Endothelial cell of umbilical vein (primary cell): ENCODE measurements at regions not wholly inside any gene's neighbourhood (a gene's known extent, or its start where the extent isn't known, plus 50 kb on each side); places are given as distances from the start of the nearest gene placed in this dataset.

ENCODE experiments used
- BruUV-seq: library from RNA; stranded (reverse); fragments of 400-500 nt; replicated peaks from 2 replicates; lab custom pipeline; 2021; lab: Mats Ljungman, UMichigan
- CTCF ChIA-PET: fragments of 300-600, 350-600 bp; sonication (Branson Sonifier 250); formaldehyde crosslinking; loops from one replicate; lab custom pipeline; 2021; ENCODE audit warnings: antibody characterized with exemption, inconsistent platforms; lab: Charles Lee
- POLR2A ChIA-PET: fragments of 300-600, 350-600 bp; sonication (Branson Sonifier 250); formaldehyde crosslinking; loops from one replicate; lab custom pipeline; 2021; ENCODE audit warnings: antibody characterized with exemption, inconsistent platforms; lab: Charles Lee
- DNase-seq: peaks from one replicate; pipeline ENCODE4 v3.0.0-alpha.2; 2011; ENCODE audit warnings: low read depth, low spot score
- FAIRE-seq: peaks from 2 replicates; lab custom pipeline; 2011; peaks lifted over from hg19 to GRCh38; lab: Jason Lieb, UNC
- H2AFZ ChIP-seq: 2 replicates; pipeline ENCODE4 v1.6.0; 2012; ENCODE audit warnings: low read depth, low read length, control low read depth, inconsistent platforms
- H3K27ac ChIP-seq: 2 replicates; pipeline ENCODE4 v1.5.1; 2011; ENCODE audit warnings: low read depth, mild to moderate bottlenecking, control low read depth, low read length, moderate library complexity; ENCODE audit not compliant: insufficient read depth
- H3K27me3 ChIP-seq, 2 experiments: 2 replicates each; pipeline versions ENCODE4 v1.6.0 to v1.6.1; 2011; ENCODE audit warnings: low read length in 2 of 2, mixed read lengths in 1 of 2; ENCODE audit not compliant: control insufficient read depth in 2 of 2, insufficient read depth in 2 of 2
- H3K36me3 ChIP-seq, 2 experiments: 2 replicates in 1 of 2; 3 replicates in 1 of 2; pipeline ENCODE4 v1.5.1; 2011; ENCODE audit warnings: low read length in 2 of 2, mild to moderate bottlenecking in 1 of 2, moderate library complexity in 1 of 2; ENCODE audit not compliant: control insufficient read depth in 2 of 2, insufficient read depth in 2 of 2; ENCODE audit errors: extremely low read depth in 1 of 2
- H3K4me1 ChIP-seq: 3 replicates; pipeline ENCODE4 v1.5.1; 2011; ENCODE audit warnings: mild to moderate bottlenecking, low read length; ENCODE audit not compliant: control insufficient read depth, insufficient read depth; ENCODE audit errors: extremely low read depth
- H3K4me2 ChIP-seq: 2 replicates; pipeline ENCODE4 v1.6.1; 2011; ENCODE audit warnings: low read length, control low read depth, mixed read lengths; ENCODE audit not compliant: insufficient read depth
- H3K4me3 ChIP-seq, 3 experiments: fragments of 200-600 bp in 1 of 3; sonication (generic), shearing (Covaris generic) in 1 of 3; replicated peaks in 1 of 3; 2 replicates each; pipeline ENCODE4 v1.5.1; 2011 to 2016; ENCODE audit warnings: control low read depth in 3 of 3, low read length in 3 of 3, mild to moderate bottlenecking in 2 of 3, inconsistent platforms in 1 of 3, low read depth in 1 of 3, moderate library complexity in 1 of 3; ENCODE audit not compliant: insufficient read depth in 1 of 3
- H3K79me2 ChIP-seq: 2 replicates; pipeline ENCODE4 v1.6.0; 2012; ENCODE audit warnings: low read length, inconsistent platforms; ENCODE audit not compliant: control insufficient read depth, insufficient read depth
- H3K9ac ChIP-seq: replicated peaks from 2 replicates; pipeline ENCODE3; 2011; ENCODE audit warnings: low read length, control low read depth; ENCODE audit not compliant: insufficient read depth; ENCODE audit errors: extremely low read depth
- H3K9me1 ChIP-seq: replicated peaks from 3 replicates; pipeline ENCODE4 v1.6.0; 2011; ENCODE audit warnings: mild to moderate bottlenecking, low read length; ENCODE audit not compliant: control insufficient read depth, insufficient read depth; ENCODE audit errors: extremely low read depth
- H3K9me3 ChIP-seq: replicated peaks from 2 replicates; pipeline ENCODE4 v1.5.1; 2012; ENCODE audit warnings: low read length, inconsistent platforms; ENCODE audit not compliant: control insufficient read depth, insufficient read depth
- H4K20me1 ChIP-seq: replicated peaks from 2 replicates; pipeline ENCODE3; 2011; ENCODE audit warnings: mild to moderate bottlenecking, low read length; ENCODE audit not compliant: control insufficient read depth, insufficient read depth; ENCODE audit errors: extremely low read depth
- EZH2 ChIP-seq: IDR thresholded peaks from 2 replicates; pipeline ENCODE4 v1.6.1; 2012; ENCODE audit warnings: borderline replicate concordance, low read depth, mild to moderate bottlenecking, moderate library complexity, low read length, inconsistent platforms; ENCODE audit not compliant: severe bottlenecking
- FOS ChIP-seq: IDR thresholded peaks from 2 replicates; pipeline ENCODE4 v1.6.1; 2011; ENCODE audit warnings: mild to moderate bottlenecking, low read length, moderate library complexity, borderline replicate concordance; ENCODE audit not compliant: insufficient read depth
- GATA2 ChIP-seq: IDR thresholded peaks from 2 replicates; pipeline ENCODE4 v1.7.0; 2011; ENCODE audit warnings: low read depth, mild to moderate bottlenecking, moderate library complexity, mixed read lengths, low read length; ENCODE audit not compliant: insufficient read length, insufficient read depth
- JUN ChIP-seq: IDR thresholded peaks from 2 replicates; pipeline ENCODE4 v1.6.1; 2011; ENCODE audit warnings: borderline replicate concordance, low read depth; ENCODE audit not compliant: insufficient read length, insufficient read depth
- MAX ChIP-seq: IDR thresholded peaks from 2 replicates; pipeline ENCODE4 v1.6.1; 2011; ENCODE audit not compliant: insufficient read depth, insufficient read length
- MYC ChIP-seq: IDR thresholded peaks from one replicate; pipeline ENCODE4 v1.6.1; 2011; ENCODE audit warnings: mild to moderate bottlenecking, low read depth, low read length
- POLR2A ChIP-seq: IDR thresholded peaks from 2 replicates; pipeline ENCODE4 v1.6.1; 2012; ENCODE audit warnings: low read depth, mild to moderate bottlenecking, control low read depth, low read length
- POLR2AphosphoS5 ChIP-seq: IDR thresholded peaks from 2 replicates; pipeline ENCODE4 v1.6.1; 2012; ENCODE audit warnings: low read depth, mild to moderate bottlenecking, control low read depth, low read length, moderate library complexity; ENCODE audit not compliant: insufficient read depth
- dilution Hi-C: fragments of 300-500 bp; cut with MboI; formaldehyde crosslinking; loops from one replicate; pipeline ENCODE4 v1.15.0; 2019; ENCODE audit warnings: low sequenced_read_pairs; ENCODE audit not compliant: extremely low pct_ligation_motif_present
- intact Hi-C: fragments of 100-400 bp; cut with micrococcal nuclease; formaldehyde crosslinking; loops from one replicate; pipeline ENCODE4 v1.10.0; 2022
- TF ChIP-seq, protein P1 (sequence below), 2 donors: IDR thresholded peaks; 1 replicate in 1 of 2; 2 replicates in 1 of 2; pipeline ENCODE4 v1.5.1; 2011; ENCODE audit warnings: low read length in 2 of 2, mild to moderate bottlenecking in 2 of 2, moderate library complexity in 2 of 2, control low read depth in 1 of 2, inconsistent platforms in 1 of 2, low read depth in 1 of 2; ENCODE audit not compliant: insufficient read depth in 1 of 2; ENCODE audit errors: extremely low read depth in 1 of 2

- no peaks in the 10 kb centered on the region for H3K79me2 ChIP-seq
- CTCF ChIA-PET: no interaction called here
- no peak overlapping the region for H3K4me2 ChIP-seq
- no peaks in the 10 kb centered on the region for H3K4me1 ChIP-seq
- no TSS peak for BruUV-seq
- FAIRE-seq: no peak
- no peaks in the 10 kb centered on the region for H3K27me3 ChIP-seq
- H3K9ac ChIP-seq: no peak overlapping the region
- DNase-seq: no peak
- no peaks in the 10 kb centered on the region for H3K9me1 ChIP-seq
- TF ChIP-seq FOS (no peak), MYC (no peak), GATA2 (no peak), POLR2A (no peak), JUN (no peak), MAX (no peak), POLR2AphosphoS5 (no peak), EZH2 (no peak)
- TF ChIP-seq, protein P1, sequence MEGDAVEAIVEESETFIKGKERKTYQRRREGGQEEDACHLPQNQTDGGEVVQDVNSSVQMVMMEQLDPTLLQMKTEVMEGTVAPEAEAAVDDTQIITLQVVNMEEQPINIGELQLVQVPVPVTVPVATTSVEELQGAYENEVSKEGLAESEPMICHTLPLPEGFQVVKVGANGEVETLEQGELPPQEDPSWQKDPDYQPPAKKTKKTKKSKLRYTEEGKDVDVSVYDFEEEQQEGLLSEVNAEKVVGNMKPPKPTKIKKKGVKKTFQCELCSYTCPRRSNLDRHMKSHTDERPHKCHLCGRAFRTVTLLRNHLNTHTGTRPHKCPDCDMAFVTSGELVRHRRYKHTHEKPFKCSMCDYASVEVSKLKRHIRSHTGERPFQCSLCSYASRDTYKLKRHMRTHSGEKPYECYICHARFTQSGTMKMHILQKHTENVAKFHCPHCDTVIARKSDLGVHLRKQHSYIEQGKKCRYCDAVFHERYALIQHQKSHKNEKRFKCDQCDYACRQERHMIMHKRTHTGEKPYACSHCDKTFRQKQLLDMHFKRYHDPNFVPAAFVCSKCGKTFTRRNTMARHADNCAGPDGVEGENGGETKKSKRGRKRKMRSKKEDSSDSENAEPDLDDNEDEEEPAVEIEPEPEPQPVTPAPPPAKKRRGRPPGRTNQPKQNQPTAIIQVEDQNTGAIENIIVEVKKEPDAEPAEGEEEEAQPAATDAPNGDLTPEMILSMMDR (IDR thresholded peaks at IDR 0.05; ENCODE audit: extremely low read depth in 1 of 2, insufficient read depth in 1 of 2, low read depth in 1 of 2, low read length in 2 of 2): no peak
- no peaks in the 10 kb centered on the region for H4K20me1 ChIP-seq
- H3K4me3 ChIP-seq: no peak overlapping the region
- no peak overlapping the region for H3K27ac ChIP-seq
- POLR2A ChIA-PET: no interaction called here
- intact Hi-C loops: no loop called here
- dilution Hi-C loops: no loop called here
- no peak overlapping the region for H2AFZ ChIP-seq
- no peaks in the 10 kb centered on the region for H3K36me3 ChIP-seq
- H3K9me3 ChIP-seq: no peaks in the 10 kb centered on the region
These were observed 196.5 kb downstream of the IER5 start for GRCh38 chr1:181284978-181285377.
